Right lobe of liver (tissue), 6 donors: ENCODE measurements at regions not wholly inside any gene's neighbourhood (a gene's known extent, or its start where the extent isn't known, plus 50 kb on each side); places are given as distances from the start of the nearest gene placed in this dataset.

ENCODE experiments used
- ATAC-seq, 4 donors: fragments of 200-7000 bp; cut with Tn5 transposase; one replicate each; pipeline ENCODE4 v1.9.1; 2020; ENCODE audit warnings: mild to moderate bottlenecking in 4 of 4, moderate library complexity in 4 of 4
- DNase-seq, 3 donors: peaks; one replicate each; pipeline ENCODE4 v3.0.0-alpha.2; 2020
- H3K27ac ChIP-seq, 3 donors: fragments of 200-600 bp; one replicate each; pipeline ENCODE4 v1.8.0; 2022
- H3K27me3 ChIP-seq, 2 donors: fragments of 200-600 bp; one replicate each; pipeline ENCODE4 v1.8.0; 2022
- H3K36me3 ChIP-seq, 4 donors: fragments of 200-600 bp; sonication (generic) in 1 of 4; one replicate each; pipeline versions ENCODE4 v1.5.1 to v1.8.0; 2017 to 2022; ENCODE audit warnings: control low read depth in 1 of 4
- H3K4me1 ChIP-seq, 4 donors: fragments of 200-600 bp; sonication (generic) in 1 of 4; one replicate each; pipeline versions ENCODE4 v1.5.1 to v1.8.0; 2017 to 2022; ENCODE audit warnings: control low read depth in 1 of 4
- H3K4me3 ChIP-seq, 3 donors: fragments of 200-600 bp; one replicate each; pipeline ENCODE4 v1.8.0; 2022
- H3K9me3 ChIP-seq, 4 donors: fragments of 200-600 bp; sonication (generic) in 1 of 4; one replicate each; pipeline versions ENCODE4 v1.5.1 to v1.8.0; 2017 to 2022; ENCODE audit warnings: control low read depth in 1 of 4
- CTCF ChIP-seq, 4 donors: fragments of 200-600 bp in 3 of 4; fragments of 450-650 bp in 1 of 4; IDR thresholded peaks; one replicate each; pipeline versions ENCODE4 v1.5.1 to v1.8.0; 2016 to 2022; ENCODE audit warnings: antibody characterized with exemption in 4 of 4, mild to moderate bottlenecking in 2 of 4
- POLR2A ChIP-seq: fragments of 450-650 bp; IDR thresholded peaks from one replicate; pipeline ENCODE4 v1.6.1; 2017; ENCODE audit warnings: antibody characterized with exemption, mild to moderate bottlenecking
- WGBS: methylation state at CpG from one replicate; pipeline ENCODE4 v1.1.6; 2018; ENCODE audit warnings: low coverage, low lambda C conversion rate; ENCODE audit not compliant: insufficient coverage; ENCODE audit errors: missing lambda C conversion rate; 5-methylcytosine and 5-hydroxymethylcytosine counted together
- intact Hi-C, 2 donors: fragments of 100-400 bp; cut with DNase I; formaldehyde crosslinking; loops; one replicate each; pipeline versions ENCODE4 v1.11.2 to v1.14.1; 2022
- donor health status: DM: no; HTN: yes; CAD: no.
- donor health status: DM: no; HTN: no; CAD: no.
- donor health status: DM: no; HTN: no; CAD: no.
- donor health status: DM: no; HTN: yes; CAD: no.
- donor health status: DM: no; HTN: yes; CAD: no.

GRCh38 chr11:130601764-130602460 lies 153.5 kb downstream of the ADAMTS15 start:
- Histone ChIP-seq H3K27me3 (no peaks in the 10 kb centered on the region), H3K36me3 (no peaks in the 10 kb centered on the region), H3K27ac (no peak overlapping the region), H3K9me3 (no peaks in the 10 kb centered on the region), H3K4me3 (no peak overlapping the region), H3K4me1 (no peaks in the 10 kb centered on the region)
- TF ChIP-seq POLR2A (no peak), CTCF (IDR thresholded peaks at IDR 0.05) (no peak)
- DNase-seq, result no peak
- ATAC-seq, result no peak
- WGBS, result 65% methylated on average over 7 of the region's 16 CpGs
- intact Hi-C loops, result no loop called here

- Histone ChIP-seq H3K36me3 (no peaks in the 10 kb centered on the region), H3K27me3 (no peaks in the 10 kb centered on the region), H3K27ac (no peak overlapping the region), H3K4me3 (no peak overlapping the region), H3K9me3 (no peaks in the 10 kb centered on the region), H3K4me1 (no peaks in the 10 kb centered on the region)
- no peak for ATAC-seq
- WGBS, result 70% methylated on average over 4 of the region's 12 CpGs
- DNase-seq, result no peak
- intact Hi-C loops, result no loop called here
- TF ChIP-seq POLR2A (no peak), CTCF (IDR thresholded peaks at IDR 0.05) (no peak)
These were observed 154.3 kb downstream of the ADAMTS15 start for GRCh38 chr11:130602641-130603334.

- WGBS, result 72% methylated on average over 6 of the region's 7 CpGs
These were observed 155.0 kb downstream of the ADAMTS15 start for GRCh38 chr11:130603335-130603906.

GRCh38 chr11:130604606-130605005 lies 156.2 kb downstream of the ADAMTS15 start:
- Histone ChIP-seq H3K27me3 (no peaks in the 10 kb centered on the region), H3K4me3 (no peak overlapping the region), H3K4me1 (no peaks in the 10 kb centered on the region), H3K36me3 (no peaks in the 10 kb centered on the region), H3K27ac (no peak overlapping the region), H3K9me3 (no peaks in the 10 kb centered on the region)
- no peak for TF ChIP-seq POLR2A
- TF ChIP-seq CTCF (IDR thresholded peaks at IDR 0.05), result no peak
- intact Hi-C loops, result no loop called here
- ATAC-seq (no peak), DNase-seq (no peak)
- 38% methylated on average over 1 of the region's 1 CpG for WGBS

More at GRCh38 chr11:130603335-130603906, 155.0 kb downstream of the ADAMTS15 start:
- DNase-seq (no peak), ATAC-seq (no peak)
- intact Hi-C loops, result no loop called here
- Histone ChIP-seq H3K27ac (no peak overlapping the region), H3K4me3 (no peak overlapping the region), H3K36me3 (no peaks in the 10 kb centered on the region), H3K9me3 (no peaks in the 10 kb centered on the region), H3K4me1 (no peaks in the 10 kb centered on the region), H3K27me3 (no peaks in the 10 kb centered on the region)
- no peak for TF ChIP-seq CTCF (IDR thresholded peaks at IDR 0.05)
- no peak for TF ChIP-seq POLR2A
